DND-41 (cell line): ENCODE measurements at regions not wholly inside any gene's neighbourhood (a gene's known extent, or its start where the extent isn't known, plus 50 kb on each side); places are given as distances from the start of the nearest gene placed in this dataset.

Experiments
- ATAC-seq: fragments of 200-7000 bp; cut with Tn5 transposase; 3 replicates; pipeline ENCODE4 v1.9.1; 2021; ENCODE audit warnings: low read depth; ENCODE audit not compliant: insufficient read depth
- DNase-seq: peaks from one replicate; pipeline ENCODE4 v3.0.0-alpha.2; 2020
- H2AFZ ChIP-seq: 2 replicates; pipeline ENCODE4 v1.6.0; 2012; ENCODE audit warnings: low read depth, low read length
- H3K27ac ChIP-seq: 2 replicates; pipeline ENCODE4 v1.5.1; 2012; ENCODE audit warnings: low read length, inconsistent platforms
- H3K27me3 ChIP-seq: fragments of 200-600 bp; sonication (generic); 2 replicates; pipeline ENCODE4 v1.6.0; 2012; ENCODE audit warnings: low read length, mild to moderate bottlenecking, inconsistent platforms; ENCODE audit not compliant: insufficient read depth, poor library complexity
- H3K36me3 ChIP-seq: 2 replicates; pipeline ENCODE4 v1.5.1; 2012; ENCODE audit warnings: low read length, inconsistent platforms; ENCODE audit not compliant: insufficient read depth
- H3K4me1 ChIP-seq: 2 replicates; pipeline ENCODE4 v1.5.1; 2012; ENCODE audit warnings: mild to moderate bottlenecking, low read length; ENCODE audit not compliant: insufficient read depth
- H3K4me2 ChIP-seq: 2 replicates; pipeline ENCODE4 v1.6.0; 2012; ENCODE audit warnings: mild to moderate bottlenecking, moderate library complexity, low read length, inconsistent platforms; ENCODE audit not compliant: insufficient read depth
- H3K4me3 ChIP-seq, 2 experiments: fragments of 200-600 bp in 1 of 2; shearing (Covaris generic) in 1 of 2; 2 replicates each; pipeline ENCODE4 v1.5.1; 2012 to 2016; ENCODE audit warnings: inconsistent platforms in 2 of 2, low read length in 2 of 2, mild to moderate bottlenecking in 2 of 2, low read depth in 1 of 2, moderate library complexity in 1 of 2
- H3K79me2 ChIP-seq: 2 replicates; pipeline ENCODE4 v1.6.0; 2012; ENCODE audit warnings: low read length, inconsistent platforms; ENCODE audit not compliant: insufficient read depth
- H3K9ac ChIP-seq: 2 replicates; pipeline ENCODE4 v1.6.0; 2012; ENCODE audit warnings: low read depth, mild to moderate bottlenecking, inconsistent platforms, low read length, moderate library complexity
- H3K9me3 ChIP-seq: 2 replicates; pipeline ENCODE4 v1.5.1; 2012; ENCODE audit warnings: low read length, moderate library complexity, mild to moderate bottlenecking, inconsistent platforms; ENCODE audit not compliant: insufficient read depth, severe bottlenecking
- H4K20me1 ChIP-seq: 2 replicates; pipeline ENCODE4 v1.6.0; 2012; ENCODE audit warnings: low read length; ENCODE audit not compliant: insufficient read depth
- CTCF ChIP-seq: IDR thresholded peaks from 2 replicates; pipeline ENCODE4 v1.5.1; 2012; ENCODE audit warnings: borderline replicate concordance, low read length, moderate library complexity, mild to moderate bottlenecking; ENCODE audit not compliant: poor library complexity, severe bottlenecking; ENCODE audit errors: extremely low read depth
- EZH2 ChIP-seq: IDR thresholded peaks from 3 replicates; pipeline ENCODE4 v1.6.1; 2012; ENCODE audit warnings: borderline replicate concordance, low read depth, mild to moderate bottlenecking, moderate library complexity, low read length, inconsistent platforms; ENCODE audit not compliant: severe bottlenecking

GRCh38 chr20:10921491-10922010 is 247.8 kb upstream of the JAG1 start:
- Histone ChIP-seq H3K27ac (no peak overlapping the region), H3K4me1 (no peaks in the 10 kb centered on the region), H3K27me3 (no peaks in the 10 kb centered on the region), H3K9me3 (no peaks in the 10 kb centered on the region), H3K4me2 (no peak overlapping the region), H4K20me1 (no peaks in the 10 kb centered on the region), H3K36me3 (no peaks in the 10 kb centered on the region), H2AFZ (no peak overlapping the region), H3K79me2 (no peaks in the 10 kb centered on the region), H3K4me3 (no peak overlapping the region), H3K9ac (no peak overlapping the region)
- ATAC-seq (no peak), DNase-seq (no peak)
- TF ChIP-seq CTCF (no peak), EZH2 (no peak)

- H3K4me3 ChIP-seq, result no peak overlapping the region
- H4K20me1 ChIP-seq, result no peaks in the 10 kb centered on the region
- H3K9ac ChIP-seq, result no peak overlapping the region
- no peak overlapping the region for H2AFZ ChIP-seq
- no peaks in the 10 kb centered on the region for H3K79me2 ChIP-seq
- H3K4me2 ChIP-seq, result no peak overlapping the region
- no peaks in the 10 kb centered on the region for H3K9me3 ChIP-seq
- TF ChIP-seq EZH2, result no peak
- TF ChIP-seq CTCF, result no peak
- no peak for ATAC-seq
- H3K27me3 ChIP-seq, result no peaks in the 10 kb centered on the region
- H3K36me3 ChIP-seq, result no peaks in the 10 kb centered on the region
- no peaks in the 10 kb centered on the region for H3K4me1 ChIP-seq
- DNase-seq, result no peak
- no peak overlapping the region for H3K27ac ChIP-seq
Observed at GRCh38 chr20:10922506-10922905, 248.7 kb upstream of the JAG1 start.

GRCh38 chr20:10922941-10923340 is 249.1 kb upstream of the JAG1 start:
- no peak for ATAC-seq
- DNase-seq, result no peak
- Histone ChIP-seq H3K4me2 (no peak overlapping the region), H3K27ac (no peak overlapping the region), H4K20me1 (no peaks in the 10 kb centered on the region), H3K4me1 (no peaks in the 10 kb centered on the region), H3K27me3 (no peaks in the 10 kb centered on the region), H3K9me3 (no peaks in the 10 kb centered on the region), H2AFZ (no peak overlapping the region), H3K4me3 (no peak overlapping the region), H3K36me3 (no peaks in the 10 kb centered on the region), H3K79me2 (no peaks in the 10 kb centered on the region), H3K9ac (no peak overlapping the region)
- TF ChIP-seq CTCF, result no peak
- no peak for TF ChIP-seq EZH2
